GM21447 (cell line): ENCODE measurements at regions not wholly inside any gene's neighbourhood (a gene's known extent, or its start where the extent isn't known, plus 50 kb on each side); places are given as distances from the start of the nearest gene placed in this dataset.

ENCODE experiments used
- ATAC-seq: cut with Tn5 transposase; IDR thresholded peaks from one replicate; pipeline ENCODE4 v1.9.1; 2021; ENCODE audit not compliant: unreplicated experiment

GRCh38 chr7:136665878-136666509, 202.5 kb upstream of the CHRM2 start:
- ATAC-seq, result no peak

- ATAC-seq, result no peak
Measured at GRCh38 chr7:136664537-136664936, 203.9 kb upstream of the CHRM2 start.

DNA sequence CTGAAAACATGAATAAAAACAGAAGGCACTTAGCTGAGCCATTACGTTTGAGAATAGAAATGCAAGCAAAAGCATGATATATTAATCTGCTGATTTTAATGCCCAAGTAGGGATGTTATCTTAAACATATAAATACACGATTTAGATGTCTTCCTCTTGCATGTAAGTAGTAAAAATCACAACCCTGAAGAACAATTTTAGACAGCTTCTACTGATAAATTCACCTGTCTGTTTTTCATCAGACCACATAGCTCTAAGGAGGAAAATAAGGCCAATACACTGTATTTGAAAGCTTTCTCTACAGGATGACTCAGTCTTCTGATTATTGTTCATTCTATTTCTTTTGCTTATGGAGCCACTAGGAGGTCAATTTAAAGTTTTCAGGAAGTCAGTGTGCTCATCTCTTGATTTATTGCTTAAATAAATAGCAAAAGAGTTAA, 210.9 kb upstream of the CHRM2 start:
- no peak for ATAC-seq

GRCh38 chr7:136656516-136656915, 211.9 kb upstream of the CHRM2 start:
- no peak for ATAC-seq

GRCh38 chr7:136655414-136655813, 213.0 kb upstream of the CHRM2 start:
- no peak for ATAC-seq

GRCh38 chr7:136654406-136654805, 214.0 kb upstream of the CHRM2 start:
- no peak for ATAC-seq

DNA sequence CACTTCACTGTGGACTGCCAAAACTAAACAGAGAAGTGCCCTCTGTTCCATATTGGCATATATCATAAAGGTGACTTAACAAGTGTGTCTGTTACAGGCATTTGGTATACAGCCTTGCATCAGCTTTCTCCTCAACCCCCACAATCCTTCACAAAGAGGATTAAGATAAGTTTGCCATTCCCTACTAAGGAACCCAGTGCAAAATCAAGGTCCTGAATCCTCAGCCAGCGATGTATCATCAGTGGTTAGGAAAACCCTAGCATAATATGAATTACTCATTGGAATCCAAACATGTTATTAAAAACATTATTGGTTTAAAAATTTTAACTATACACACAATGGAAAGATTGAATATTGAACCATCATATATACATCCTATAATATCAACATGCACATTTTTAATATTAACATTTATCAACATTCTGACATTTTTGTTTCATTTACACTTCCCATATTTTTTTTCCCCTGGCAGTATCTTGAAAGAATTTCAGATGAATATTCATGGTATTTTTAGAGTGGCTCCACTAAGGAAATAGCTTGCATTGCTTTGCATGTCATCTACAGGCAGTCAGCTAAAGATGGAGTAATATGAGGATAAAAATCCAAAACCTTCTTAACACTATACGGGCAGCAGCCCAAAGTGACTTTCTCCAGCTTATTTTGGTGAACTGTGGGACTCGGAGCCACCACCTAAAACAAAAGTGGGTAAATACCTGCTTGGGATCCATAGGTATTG, 215.6 kb upstream of the CHRM2 start:
- ATAC-seq, result no peak

DNA sequence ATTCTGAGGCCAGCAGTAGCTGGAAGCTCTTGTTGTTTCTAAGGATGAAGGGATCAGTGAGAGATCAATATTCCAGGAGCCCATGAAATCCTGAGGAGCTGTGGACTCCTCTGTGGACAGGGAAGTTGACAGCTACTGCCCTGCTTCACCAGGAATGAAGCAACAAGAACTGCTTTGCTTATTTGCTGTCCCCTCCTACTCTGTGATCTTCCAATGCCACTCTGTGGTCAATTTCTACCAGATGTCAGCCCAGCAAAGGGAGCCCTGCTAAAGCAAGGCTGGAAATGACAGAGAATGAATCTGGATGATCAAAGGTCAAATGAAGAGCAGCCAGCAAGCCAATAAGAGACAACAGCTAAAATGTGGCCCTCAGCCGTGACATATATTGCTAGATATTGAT, 227.5 kb upstream of the CHRM2 start:
- no peak for ATAC-seq

DNA sequence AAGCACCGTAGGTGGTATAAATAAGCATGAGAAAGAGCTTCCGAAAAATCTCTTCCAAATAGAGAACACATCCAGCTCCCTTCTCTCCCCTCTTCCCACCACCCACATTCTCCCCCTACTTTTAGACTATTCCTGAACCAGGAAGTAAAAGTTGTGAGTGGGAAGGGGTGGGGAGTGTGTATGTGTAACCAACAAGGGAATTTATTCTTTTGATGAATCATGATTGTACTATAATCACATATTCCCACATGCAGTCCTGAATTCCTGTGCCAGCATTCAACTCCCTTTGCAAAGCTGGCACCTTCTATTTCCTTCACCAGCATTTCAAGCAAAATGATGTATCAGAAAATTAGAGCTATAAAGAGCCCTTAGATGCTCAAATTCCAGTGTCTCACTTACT, 230.6 kb upstream of the CHRM2 start:
- no peak for ATAC-seq

- ATAC-seq, result no peak
Measured at GRCh38 chr7:136635751-136636150, 232.7 kb upstream of the CHRM2 start.

- ATAC-seq, result no peak
Measured at GRCh38 chr7:136618818-136619217, 249.6 kb upstream of the CHRM2 start.

DNA sequence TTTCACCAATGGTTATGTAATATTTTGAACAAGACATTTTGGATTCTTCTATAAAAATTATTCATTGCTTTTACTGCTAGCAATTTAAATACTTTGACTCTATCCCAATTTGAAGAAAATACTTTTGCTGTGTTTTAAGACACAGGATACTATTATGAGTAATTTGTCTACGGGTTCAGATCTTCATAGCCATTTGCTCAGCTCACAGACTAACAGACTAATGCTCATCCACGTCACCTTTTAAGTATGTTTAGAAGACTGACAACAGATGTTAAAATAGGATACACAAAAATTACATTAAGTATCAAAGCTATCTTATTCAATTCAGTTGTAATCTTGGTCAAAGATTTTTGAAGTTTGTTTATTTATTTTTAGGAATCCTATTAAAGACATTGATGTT, 251.3 kb upstream of the CHRM2 start:
- no peak for ATAC-seq

GRCh38 chr7:136605532-136606329, 262.7 kb upstream of the CHRM2 start:
- ATAC-seq, result no peak

DNA sequence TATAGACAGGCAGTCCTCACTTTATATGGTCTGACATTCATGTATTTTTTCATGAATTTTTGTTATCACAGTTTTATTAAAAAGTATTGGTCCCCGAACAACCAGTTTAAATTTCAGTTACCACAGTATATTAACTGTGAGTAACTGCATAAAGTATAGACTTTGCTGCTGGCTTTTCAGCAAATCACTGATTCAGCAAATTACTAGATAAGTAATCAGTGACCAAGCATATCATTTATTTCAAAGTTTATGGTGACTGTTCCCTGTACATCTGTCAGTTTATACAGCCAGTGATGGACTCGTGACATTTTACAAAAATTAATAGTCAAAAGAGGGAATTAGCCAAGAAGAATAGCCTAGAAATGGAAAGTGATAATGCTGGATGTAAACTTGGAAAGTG, 266.7 kb upstream of the CHRM2 start:
- ATAC-seq, result no peak

DNA sequence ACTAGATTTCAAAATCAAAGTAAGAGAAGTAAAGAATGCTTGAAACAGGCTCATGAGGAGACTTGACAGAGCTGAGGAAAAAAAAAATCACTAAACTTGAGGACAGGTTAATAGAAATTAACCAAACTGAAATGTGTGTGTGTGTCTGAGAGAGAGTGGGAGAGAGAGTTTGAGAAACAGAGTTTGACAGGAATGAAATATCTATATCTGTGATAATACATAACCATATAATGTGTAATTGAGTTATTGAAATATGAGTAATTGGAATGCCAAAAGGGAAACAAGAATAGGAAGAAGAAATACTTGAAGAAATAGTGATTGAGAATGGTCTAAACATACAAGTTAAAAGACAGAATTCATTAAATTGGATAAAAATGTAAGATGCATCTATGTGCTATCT, 268.0 kb upstream of the CHRM2 start:
- ATAC-seq, result no peak

GRCh38 chr7:136594739-136595144, 273.7 kb upstream of the CHRM2 start:
- no peak for ATAC-seq

DNA sequence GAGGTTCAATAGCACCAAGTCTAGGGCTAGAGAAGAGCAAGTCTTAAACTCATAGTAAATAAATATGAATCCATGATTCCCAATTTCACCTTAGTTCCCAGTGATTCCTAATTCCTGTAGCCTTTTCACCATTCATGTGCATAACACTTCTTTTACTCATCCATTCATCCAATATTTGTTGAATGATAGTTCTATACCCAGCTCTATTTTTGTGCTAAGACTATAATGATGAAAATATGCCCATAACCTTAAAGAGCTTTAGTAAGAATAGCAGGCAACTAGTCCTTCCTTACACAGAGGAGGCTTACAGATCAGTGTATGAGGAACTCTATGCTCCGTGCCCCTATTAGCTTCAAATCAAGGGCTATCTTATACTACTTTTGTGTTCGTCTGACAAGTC, 280.2 kb upstream of the CHRM2 start:
- no peak for ATAC-seq

DNA sequence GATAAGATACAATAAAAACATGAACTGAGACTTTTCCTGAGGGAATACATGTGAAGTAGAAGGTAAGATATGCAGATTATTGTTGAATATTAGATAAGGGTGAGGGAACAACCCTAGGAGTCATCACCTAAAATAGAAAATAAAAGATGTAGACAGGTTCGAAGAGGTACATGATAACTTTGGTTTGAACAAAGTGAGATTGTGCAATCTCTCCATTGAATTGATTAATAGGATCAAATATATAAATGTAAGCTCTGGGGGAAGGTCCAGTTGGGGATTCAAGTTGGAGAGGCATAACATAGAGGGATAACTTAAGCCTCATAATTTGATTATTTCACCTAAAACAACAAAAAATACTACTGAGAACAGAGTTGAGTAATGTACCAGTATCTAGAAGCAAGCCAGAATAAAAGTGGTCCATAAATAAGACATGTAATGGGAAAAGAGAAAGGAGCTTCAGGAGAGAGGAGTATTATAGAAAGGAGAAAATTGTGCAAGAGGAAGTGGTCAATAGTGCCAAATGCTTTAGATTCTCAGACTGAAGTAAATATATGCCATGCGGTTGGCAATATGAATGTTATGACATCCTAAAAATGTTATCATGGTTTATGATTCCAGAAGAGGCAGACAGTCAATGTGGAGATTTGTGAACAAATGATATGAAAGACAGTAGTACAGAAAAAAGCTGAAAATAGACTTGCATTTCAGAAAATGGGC, 282.3 kb upstream of the CHRM2 start:
- ATAC-seq, result no peak

GRCh38 chr7:136566491-136566890, 302.0 kb upstream of the CHRM2 start:
- no peak for ATAC-seq

- no peak for ATAC-seq
Measured at GRCh38 chr7:136555933-136556332, 312.5 kb upstream of the CHRM2 start.

DNA sequence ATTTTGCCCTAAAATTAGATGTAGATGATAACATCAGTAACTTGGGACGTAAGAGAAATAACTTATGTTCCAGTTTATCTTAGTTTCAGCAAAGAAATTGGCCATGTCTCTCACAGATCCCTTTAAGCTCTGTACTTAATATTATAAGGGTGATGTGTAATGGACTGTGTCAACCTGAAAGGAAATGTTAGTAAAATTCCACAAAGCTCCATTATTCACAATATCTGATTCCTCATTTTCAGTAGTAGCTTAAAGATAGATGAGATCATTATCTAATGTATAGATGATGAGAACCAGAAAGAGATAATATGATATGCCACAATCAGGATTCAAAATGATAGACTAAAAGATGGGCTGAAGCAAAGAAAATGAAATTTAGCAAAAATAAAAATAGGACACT, 316.8 kb upstream of the CHRM2 start:
- no peak for ATAC-seq
